H1 (cell line): ENCODE measurements at regions not wholly inside any gene's neighbourhood (a gene's known extent, or its start where the extent isn't known, plus 50 kb on each side); places are given as distances from the start of the nearest gene placed in this dataset.

Experiments used
- CTCF ChIA-PET: fragments of 300-600 bp; sonication (Branson Sonifier 250); formaldehyde crosslinking; loops from one replicate; lab custom pipeline; 2021; ENCODE audit not compliant: partially characterized antibody; lab: Charles Lee
- POLR2A ChIA-PET: fragments of 300-600 bp; sonication (Branson Sonifier 250); formaldehyde crosslinking; loops from one replicate; lab custom pipeline; 2021; ENCODE audit warnings: inconsistent platforms; ENCODE audit not compliant: partially characterized antibody; lab: Charles Lee
- DNase-seq, 2 experiments: peaks; one replicate each; pipeline versions ENCODE4 v3.0.0 to v3.0.0-alpha.2; 2010 to 2022; ENCODE audit warnings: low spot score in 2 of 2, low read depth in 1 of 2, mixed read lengths in 1 of 2
- FAIRE-seq: peaks from 2 replicates; lab custom pipeline; 2011; peaks lifted over from hg19 to GRCh38; lab: Jason Lieb, UNC
- H2AFZ ChIP-seq: 2 replicates; pipeline ENCODE4 v1.8.1; 2012; ENCODE audit warnings: low read length, inconsistent platforms
- H2AK5ac ChIP-seq: 2 replicates; pipeline ENCODE4 v1.6.1; 2013; ENCODE audit warnings: low read depth, low read length
- H2BK120ac ChIP-seq: replicated peaks from 2 replicates; pipeline ENCODE3; 2013; ENCODE audit warnings: low read depth, low read length, inconsistent platforms
- H2BK12ac ChIP-seq: 2 replicates; pipeline ENCODE4 v1.6.1; 2013; ENCODE audit warnings: low read depth, low read length
- H2BK15ac ChIP-seq: 2 replicates; pipeline ENCODE4 v1.6.1; 2013; ENCODE audit warnings: low read length
- H2BK20ac ChIP-seq: 2 replicates; pipeline ENCODE4 v1.6.1; 2013; ENCODE audit warnings: low read length
- H2BK5ac ChIP-seq: 2 replicates; pipeline ENCODE4 v1.6.1; 2013; ENCODE audit warnings: low read depth, low read length
- H3K14ac ChIP-seq: 2 replicates; pipeline ENCODE4 v1.6.1; 2013; ENCODE audit warnings: inconsistent platforms; ENCODE audit not compliant: insufficient read length
- H3K18ac ChIP-seq: 2 replicates; pipeline ENCODE4 v1.6.1; 2013; ENCODE audit warnings: low read length; ENCODE audit errors: extremely low read depth
- H3K23ac ChIP-seq: 2 replicates; pipeline ENCODE4 v1.6.1; 2013; ENCODE audit warnings: inconsistent platforms; ENCODE audit not compliant: insufficient read length
- H3K23me2 ChIP-seq: 2 replicates; pipeline ENCODE4 v1.6.1; 2013; ENCODE audit warnings: low read depth, low read length
- H3K27ac ChIP-seq: 2 replicates; pipeline ENCODE4 v1.6.1; 2011; ENCODE audit warnings: low read depth, low read length, inconsistent platforms
- H3K27me3 ChIP-seq, 4 experiments: replicated peaks in 1 of 4; 1 replicate in 1 of 4; 2 replicates in 3 of 4; pipeline versions ENCODE4 v1.6.1 to v1.8.1; 2011 to 2013; ENCODE audit warnings: low read length in 3 of 4, mild to moderate bottlenecking in 3 of 4, inconsistent platforms in 2 of 4, mixed read lengths in 2 of 4, moderate library complexity in 1 of 4; ENCODE audit not compliant: control insufficient read depth in 3 of 4, insufficient read depth in 3 of 4; ENCODE audit errors: extremely low read depth in 1 of 4
- H3K36me3 ChIP-seq, 4 experiments: 2 replicates each; pipeline versions ENCODE4 v1.6.1 to v1.8.1; 2011 to 2013; ENCODE audit warnings: mild to moderate bottlenecking in 4 of 4, low read length in 3 of 4, moderate library complexity in 2 of 4, control low read depth in 1 of 4, inconsistent platforms in 1 of 4; ENCODE audit not compliant: insufficient read depth in 4 of 4, control insufficient read depth in 2 of 4
- H3K4ac ChIP-seq: replicated peaks from 2 replicates; pipeline ENCODE3; 2013; ENCODE audit warnings: low read length, low read depth, mixed read lengths, inconsistent platforms; ENCODE audit not compliant: insufficient read length
- H3K4me1 ChIP-seq, 4 experiments: replicated peaks in 1 of 4; 1 replicate in 1 of 4; 2 replicates in 3 of 4; pipeline versions ENCODE4 v1.6.1 to v1.8.1; 2011 to 2013; ENCODE audit warnings: low read length in 3 of 4, inconsistent platforms in 2 of 4, mixed read lengths in 1 of 4; ENCODE audit not compliant: insufficient read depth in 4 of 4, control insufficient read depth in 3 of 4
- H3K4me2 ChIP-seq, 2 experiments: 2 replicates each; pipeline versions ENCODE4 v1.6.1 to v1.8.1; 2011 to 2013; ENCODE audit warnings: low read depth in 2 of 2, low read length in 2 of 2, control low read depth in 1 of 2, inconsistent platforms in 1 of 2, mild to moderate bottlenecking in 1 of 2; ENCODE audit not compliant: insufficient read depth in 1 of 2
- H3K4me3 ChIP-seq, 4 experiments: fragments of 200-600, 300-600 bp in 1 of 4; sonication (generic), shearing (Covaris generic), sonication (Bioruptor Twin) in 1 of 4; 2 replicates each; pipeline versions ENCODE4 v1.5.1 to v1.8.1; 2011 to 2016; ENCODE audit warnings: low read length in 4 of 4, low read depth in 3 of 4, control low read depth in 2 of 4, inconsistent platforms in 2 of 4, mild to moderate bottlenecking in 2 of 4, mixed read lengths in 1 of 4, moderate library complexity in 1 of 4; ENCODE audit not compliant: insufficient read depth in 2 of 4; ENCODE audit errors: extremely low read depth in 1 of 4
- H3K56ac ChIP-seq: replicated peaks from 2 replicates; pipeline ENCODE3; 2013; ENCODE audit warnings: low read depth, mild to moderate bottlenecking, mixed read lengths, low read length, inconsistent platforms; ENCODE audit not compliant: insufficient read length
- H3K79me1 ChIP-seq: 2 replicates; pipeline ENCODE4 v1.6.1; 2013; ENCODE audit warnings: low read depth, low read length, control low read depth
- H3K79me2 ChIP-seq, 2 experiments: 2 replicates each; pipeline versions ENCODE4 v1.6.1 to v1.8.1; 2012 to 2013; ENCODE audit warnings: low read length in 2 of 2, mild to moderate bottlenecking in 2 of 2, inconsistent platforms in 1 of 2; ENCODE audit not compliant: insufficient read depth in 2 of 2, control insufficient read depth in 1 of 2
- H3K9ac ChIP-seq, 4 experiments: replicated peaks in 1 of 4; 1 replicate in 1 of 4; 2 replicates in 3 of 4; pipeline versions ENCODE4 v1.6.1 to v1.8.1; 2011 to 2013; ENCODE audit warnings: low read depth in 3 of 4, low read length in 3 of 4, control low read depth in 2 of 4, mild to moderate bottlenecking in 2 of 4, moderate library complexity in 2 of 4, inconsistent platforms in 1 of 4; ENCODE audit errors: extremely low read depth in 1 of 4
- H3K9me3 ChIP-seq, 2 experiments: 2 replicates each; pipeline versions ENCODE4 v1.6.1 to v1.8.1; 2012 to 2013; ENCODE audit warnings: mild to moderate bottlenecking in 2 of 2, moderate library complexity in 2 of 2, control low read depth in 1 of 2, inconsistent platforms in 1 of 2, low read depth in 1 of 2, low read length in 1 of 2, mixed read lengths in 1 of 2; ENCODE audit not compliant: insufficient read depth in 2 of 2
- H4K20me1 ChIP-seq, 2 experiments: replicated peaks in 1 of 2; 2 replicates each; pipeline versions ENCODE3 to v1.8.1; 2011 to 2013; ENCODE audit warnings: inconsistent platforms in 2 of 2, low read length in 2 of 2, mild to moderate bottlenecking in 1 of 2; ENCODE audit not compliant: insufficient read depth in 2 of 2, control insufficient read depth in 1 of 2
- H4K5ac ChIP-seq: 2 replicates; pipeline ENCODE4 v1.6.1; 2013; ENCODE audit warnings: low read length, low read depth, mixed read lengths, inconsistent platforms; ENCODE audit not compliant: insufficient read length
- H4K8ac ChIP-seq: 2 replicates; pipeline ENCODE4 v1.8.0; 2013; ENCODE audit warnings: mild to moderate bottlenecking, moderate library complexity, low read length, inconsistent platforms; ENCODE audit not compliant: insufficient read depth; ENCODE audit errors: extremely low read depth
- H4K91ac ChIP-seq: replicated peaks from 2 replicates; pipeline ENCODE3; 2013; ENCODE audit warnings: low read length, mixed read lengths, inconsistent platforms; ENCODE audit not compliant: insufficient read length
- EZH2 ChIP-seq: fragments of 200-600 bp; sonication (generic); IDR thresholded peaks from 2 replicates; pipeline ENCODE4 v1.7.1; 2012; ENCODE audit warnings: low read depth, mild to moderate bottlenecking, moderate library complexity, low read length, inconsistent platforms; ENCODE audit not compliant: severe bottlenecking
- SP2 ChIP-seq: IDR thresholded peaks from 2 replicates; pipeline ENCODE4 v1.6.1; 2012; ENCODE audit warnings: mild to moderate bottlenecking, low read length, inconsistent platforms
- WGBS, 2 experiments: shearing (Covaris generic) in 1 of 2; methylation state at CpG; one replicate each; pipeline versions ENCODE4 v1.1.6 to v1.1.7; 2013 to 2015; ENCODE audit warnings: low lambda C conversion rate in 2 of 2, mixed read lengths in 2 of 2, inconsistent platforms in 1 of 2, low coverage in 1 of 2, missing lambda C conversion rate in 1 of 2; ENCODE audit not compliant: insufficient replicate concordance in 2 of 2, insufficient coverage in 1 of 2, insufficient read length in 1 of 2; ENCODE audit errors: extremely low coverage in 1 of 2, missing lambda C conversion rate in 1 of 2; 5-methylcytosine and 5-hydroxymethylcytosine counted together

DNA sequence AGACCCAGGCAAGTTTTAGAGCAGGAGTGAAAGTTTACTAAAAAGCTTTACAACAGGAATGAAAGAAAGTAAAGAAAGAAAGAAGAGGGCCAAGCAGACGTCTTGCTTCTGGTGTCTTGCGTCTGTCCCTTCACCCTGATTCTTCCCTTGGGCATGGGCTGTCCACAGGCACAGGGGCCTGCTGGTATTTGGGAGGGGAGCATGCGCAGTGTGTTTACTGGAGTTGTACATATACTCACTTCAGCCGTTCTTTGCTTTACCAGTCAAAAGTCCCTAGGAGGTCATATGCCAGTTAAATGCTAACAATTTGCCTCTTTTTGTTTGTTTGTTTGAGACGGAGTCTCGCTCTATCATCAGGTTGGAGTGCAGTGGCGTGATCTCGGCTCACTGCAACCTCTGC, 875.9 kb downstream of the REEP3 start:
- CTCF ChIA-PET, result interaction anchor here (1.3 kb wide), 1 partner anchor 125 kb away, joined by 5 read pairs; no protein-coding TSS in a partner anchor
- Histone ChIP-seq H2BK12ac (0 out of 2 replicates have a peak overlapping the region, but pooled peaks have one; percentile 11), H3K23me2 (no peaks in the 10 kb centered on the region), H3K27me3 (no peaks in the 10 kb centered on the region), H3K9me3 (no peaks in the 10 kb centered on the region), H3K27ac (no peak overlapping the region), H3K79me1 (no peaks in the 10 kb centered on the region), H4K91ac (peak overlapping the region; percentile 68), H3K9ac (no peak overlapping the region), H3K4me1 (peaks cover 0 to 6% (median 1%) of the 10 kb centered on the region in 4 experiments; a peak in 3 of 7 replicates), H4K8ac (no peak overlapping the region), H3K4ac (no peak overlapping the region), H4K20me1 (no peaks in the 10 kb centered on the region), H3K4me3 (no peak overlapping the region), H2AFZ (no peak overlapping the region), H3K18ac (no peak overlapping the region), H2BK15ac (no peak overlapping the region), H2BK5ac (peak overlapping the region; percentile 47; the same call in 1 of the 2 replicates), H3K56ac (no peak overlapping the region), H3K4me2 (no peak overlapping the region), H3K23ac (no peak overlapping the region), H3K36me3 (no peaks in the 10 kb centered on the region), H3K79me2 (no peaks in the 10 kb centered on the region), H2BK20ac (no peak overlapping the region), H2AK5ac (no peak overlapping the region), H3K14ac (no peak overlapping the region), H2BK120ac (no peak overlapping the region), H4K5ac (no peak overlapping the region)
- DNase-seq (no peak), FAIRE-seq (no peak)
- POLR2A ChIA-PET, result no interaction called here
- TF ChIP-seq SP2 (no peak), EZH2 (no peak)
- 90% methylated on average over 8 of the region's 8 CpGs; no CpG with 5 or more reads in 1 of the 2 experiments for WGBS, 2 experiments
